ENCODE measurements at regions not wholly inside any gene's neighbourhood (a gene's known extent, or its start where the extent isn't known, plus 50 kb on each side); places are given as distances from the start of the nearest gene placed in this dataset.

DNA sequence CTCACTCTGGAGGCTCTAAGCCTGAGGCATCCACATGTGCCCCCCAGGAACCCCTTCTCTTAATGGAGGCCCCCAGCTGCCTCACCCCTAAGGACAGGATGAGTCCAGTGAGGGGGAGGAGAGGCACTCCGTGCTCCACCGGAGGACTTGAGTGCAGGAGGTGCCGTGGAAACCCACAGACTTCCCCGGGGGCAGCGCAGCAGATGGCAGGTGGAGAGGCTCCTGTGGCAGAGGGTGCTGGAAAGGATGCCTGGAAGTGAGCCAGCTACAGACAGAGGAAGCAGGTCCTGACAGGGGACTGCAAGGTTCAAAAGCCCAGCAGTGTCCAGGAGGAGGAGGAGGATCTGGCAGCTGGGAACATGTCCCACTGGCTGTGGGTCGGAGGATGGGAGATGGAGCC, 1384.0 kb downstream of the TBC1D22A start:
- no peak overlapping the region for H3K18ac ChIP-seq (ENCODE audit: low read length)
- no peak overlapping the region for H2BK120ac ChIP-seq (ENCODE audit: low read depth, low read length)
- H3K4me3 ChIP-seq (ENCODE audit: low read length in 2 of 2): no peak overlapping the region
- H3K14ac ChIP-seq (ENCODE audit: low read length): no peak overlapping the region
- no peaks in the 10 kb centered on the region for H3K79me1 ChIP-seq (ENCODE audit: low read depth, low read length)
- peak overlapping the region; percentile 12 for H2BK15ac ChIP-seq (ENCODE audit: low read length)
- H3K9me3 ChIP-seq (replicated peaks in 1 of 2; ENCODE audit: control insufficient read depth in 2 of 2, insufficient read depth in 1 of 2, low read depth in 1 of 2, low read length in 2 of 2): no peaks in the 10 kb centered on the region
- H3K9ac ChIP-seq (ENCODE audit: low read depth, low read length, poor library complexity): no peak overlapping the region
- H2BK12ac ChIP-seq (ENCODE audit: low read length): no peak overlapping the region
- peak overlapping the region; percentile 8 for H2AK5ac ChIP-seq (ENCODE audit: low read depth, low read length)
- no CpG with 5 or more reads among the region's 6 CpGs for WGBS, 2 donors (ENCODE audit: extremely low coverage in 2 of 2, insufficient read length in 2 of 2, insufficient replicate concordance in 1 of 2)
- H3K36me3 ChIP-seq (replicated peaks in 1 of 2; ENCODE audit: control insufficient read depth in 2 of 2, insufficient read depth in 2 of 2, low read length in 2 of 2): no peaks in the 10 kb centered on the region
- H4K91ac ChIP-seq (ENCODE audit: low read depth, low read length, poor library complexity): no peak overlapping the region
- H3K4me2 ChIP-seq (ENCODE audit: insufficient read depth, low read length, poor library complexity, severe bottlenecking): no peak overlapping the region
- no peak overlapping the region for H4K8ac ChIP-seq (ENCODE audit: low read depth, low read length)
- H3K4me1 ChIP-seq (ENCODE audit: control insufficient read depth in 2 of 2, insufficient read depth in 1 of 2, low read depth in 1 of 2, low read length in 2 of 2): peaks cover 0 to 2% of the 10 kb centered on the region in 2 donors
- H2BK5ac ChIP-seq (ENCODE audit: low read length): no peak overlapping the region
- H2AFZ ChIP-seq (ENCODE audit: low read length): no peak overlapping the region
- peaks cover 0 to 6% (median 1%) of the 10 kb centered on the region in 3 experiments for H3K27me3 ChIP-seq (ENCODE audit: control insufficient read depth in 3 of 3, insufficient read depth in 3 of 3, low read depth in 1 of 3, low read length in 3 of 3)
- DNase-seq (ENCODE audit: low spot score): no peak
- H3K23ac ChIP-seq (ENCODE audit: low read depth, low read length, poor library complexity): no peak overlapping the region
- no peak overlapping the region for H3K4ac ChIP-seq (ENCODE audit: low read length)
- H3K27ac ChIP-seq (replicated peaks; ENCODE audit: low read length): no peak overlapping the region

DNA sequence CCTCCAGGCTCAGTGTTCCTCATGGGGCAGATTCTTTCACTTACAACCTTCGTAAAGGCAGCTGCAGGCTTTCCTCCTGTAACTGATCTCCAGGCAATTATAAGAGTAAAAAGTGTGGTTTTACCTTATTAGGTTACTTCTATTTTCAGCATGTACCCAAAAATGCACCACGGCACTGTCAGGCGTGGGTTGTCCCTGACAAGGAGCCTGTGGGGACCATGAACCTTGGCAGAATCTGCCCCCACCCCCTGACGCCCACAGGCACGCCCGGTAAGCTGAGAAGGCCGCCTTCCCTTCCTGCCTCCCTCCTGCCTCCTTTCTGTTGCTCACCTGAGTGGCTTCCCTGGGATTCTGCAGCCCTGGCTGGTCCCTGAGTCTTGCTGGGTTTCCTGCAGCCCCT, 1383.3 kb downstream of the TBC1D22A start:
- H3K4me1 ChIP-seq (ENCODE audit: control insufficient read depth in 2 of 2, insufficient read depth in 1 of 2, low read depth in 1 of 2, low read length in 2 of 2): peaks cover 0 to 2% of the 10 kb centered on the region in 2 donors
- H3K4ac ChIP-seq (ENCODE audit: low read length): no peak overlapping the region
- no peak overlapping the region for H3K9ac ChIP-seq (ENCODE audit: low read depth, low read length, poor library complexity)
- no peak overlapping the region for H3K23ac ChIP-seq (ENCODE audit: low read depth, low read length, poor library complexity)
- H3K14ac ChIP-seq (ENCODE audit: low read length): no peak overlapping the region
- H2AFZ ChIP-seq (ENCODE audit: low read length): no peak overlapping the region
- H2BK5ac ChIP-seq (ENCODE audit: low read length): no peak overlapping the region
- WGBS, 2 donors (ENCODE audit: extremely low coverage in 2 of 2, insufficient read length in 2 of 2, insufficient replicate concordance in 1 of 2): no CpG with 5 or more reads among the region's 7 CpGs
- no peak overlapping the region for H2BK12ac ChIP-seq (ENCODE audit: low read length)
- no peak overlapping the region for H3K4me2 ChIP-seq (ENCODE audit: insufficient read depth, low read length, poor library complexity, severe bottlenecking)
- no peaks in the 10 kb centered on the region for H3K9me3 ChIP-seq (replicated peaks in 1 of 2; ENCODE audit: control insufficient read depth in 2 of 2, insufficient read depth in 1 of 2, low read depth in 1 of 2, low read length in 2 of 2)
- H3K79me1 ChIP-seq (ENCODE audit: low read depth, low read length): no peaks in the 10 kb centered on the region
- H3K36me3 ChIP-seq (replicated peaks in 1 of 2; ENCODE audit: control insufficient read depth in 2 of 2, insufficient read depth in 2 of 2, low read length in 2 of 2): no peaks in the 10 kb centered on the region
- peak overlapping the region; percentile 28 for H2AK5ac ChIP-seq (ENCODE audit: low read depth, low read length)
- H2BK15ac ChIP-seq (ENCODE audit: low read length): no peak overlapping the region
- H3K27ac ChIP-seq (replicated peaks; ENCODE audit: low read length): no peak overlapping the region
- no peak overlapping the region for H4K91ac ChIP-seq (ENCODE audit: low read depth, low read length, poor library complexity)
- peaks cover 0 to 6% (median 1%) of the 10 kb centered on the region in 3 experiments for H3K27me3 ChIP-seq (ENCODE audit: control insufficient read depth in 3 of 3, insufficient read depth in 3 of 3, low read depth in 1 of 3, low read length in 3 of 3)
- no peak overlapping the region for H2BK120ac ChIP-seq (ENCODE audit: low read depth, low read length)
- no peak overlapping the region for H4K8ac ChIP-seq (ENCODE audit: low read depth, low read length)
- H3K18ac ChIP-seq (ENCODE audit: low read length): peak overlapping the region; percentile 41
- DNase-seq (ENCODE audit: low spot score): no peak
- no peak overlapping the region for H3K4me3 ChIP-seq (ENCODE audit: low read length in 2 of 2)

DNA sequence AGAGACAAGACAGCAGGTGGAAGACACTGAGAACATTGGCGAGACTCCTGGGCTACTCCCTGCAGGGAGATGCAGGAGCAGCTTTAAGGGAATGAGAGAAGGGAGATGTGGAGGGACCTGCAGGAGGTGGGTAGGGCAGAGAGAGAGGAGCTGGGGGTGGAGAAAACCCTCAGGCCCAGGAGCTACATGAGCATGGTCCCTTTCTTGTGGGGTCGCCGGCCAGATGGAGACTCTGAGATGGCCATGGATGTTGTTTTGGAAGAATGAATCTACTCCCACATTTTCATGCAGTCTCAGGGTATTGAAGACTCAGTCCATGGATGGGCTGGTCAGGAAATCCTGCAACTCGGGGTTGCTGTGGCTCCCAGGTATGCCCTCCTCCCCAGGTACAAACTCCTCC, 1381.9 kb downstream of the TBC1D22A start:
- Histone ChIP-seq H3K36me3 (replicated peaks in 1 of 2; ENCODE audit: control insufficient read depth in 2 of 2, insufficient read depth in 2 of 2, low read length in 2 of 2) (no peaks in the 10 kb centered on the region), H4K8ac (ENCODE audit: low read depth, low read length) (no peak overlapping the region), H3K4me3 (ENCODE audit: low read length in 2 of 2) (peak overlapping the region in 1 of 2 donors; percentile 34), H3K4me2 (ENCODE audit: insufficient read depth, low read length, poor library complexity, severe bottlenecking) (no peak overlapping the region), H3K4ac (ENCODE audit: low read length) (no peak overlapping the region), H3K18ac (ENCODE audit: low read length) (no peak overlapping the region), H2AK5ac (ENCODE audit: low read depth, low read length) (no peak overlapping the region), H3K9ac (ENCODE audit: low read depth, low read length, poor library complexity) (no peak overlapping the region), H2BK12ac (ENCODE audit: low read length) (no peak overlapping the region), H3K27me3 (ENCODE audit: control insufficient read depth in 3 of 3, insufficient read depth in 3 of 3, low read depth in 1 of 3, low read length in 3 of 3) (peaks cover 0 to 6% (median 1%) of the 10 kb centered on the region in 3 experiments), H3K79me1 (ENCODE audit: low read depth, low read length) (no peaks in the 10 kb centered on the region), H2BK5ac (ENCODE audit: low read length) (no peak overlapping the region), H2BK15ac (ENCODE audit: low read length) (no peak overlapping the region), H2BK120ac (ENCODE audit: low read depth, low read length) (no peak overlapping the region), H3K9me3 (replicated peaks in 1 of 2; ENCODE audit: control insufficient read depth in 2 of 2, insufficient read depth in 1 of 2, low read depth in 1 of 2, low read length in 2 of 2) (no peaks in the 10 kb centered on the region), H3K27ac (replicated peaks; ENCODE audit: low read length) (no peak overlapping the region), H3K23ac (ENCODE audit: low read depth, low read length, poor library complexity) (no peak overlapping the region), H3K14ac (ENCODE audit: low read length) (no peak overlapping the region), H2AFZ (ENCODE audit: low read length) (no peak overlapping the region), H4K91ac (ENCODE audit: low read depth, low read length, poor library complexity) (no peak overlapping the region), H3K4me1 (ENCODE audit: control insufficient read depth in 2 of 2, insufficient read depth in 1 of 2, low read depth in 1 of 2, low read length in 2 of 2) (peaks cover 0 to 5% of the 10 kb centered on the region in 2 donors)
- no CpG with 5 or more reads among the region's 4 CpGs for WGBS, 2 donors (ENCODE audit: extremely low coverage in 2 of 2, insufficient read length in 2 of 2, insufficient replicate concordance in 1 of 2)
- DNase-seq (ENCODE audit: low spot score): no peak

DNA sequence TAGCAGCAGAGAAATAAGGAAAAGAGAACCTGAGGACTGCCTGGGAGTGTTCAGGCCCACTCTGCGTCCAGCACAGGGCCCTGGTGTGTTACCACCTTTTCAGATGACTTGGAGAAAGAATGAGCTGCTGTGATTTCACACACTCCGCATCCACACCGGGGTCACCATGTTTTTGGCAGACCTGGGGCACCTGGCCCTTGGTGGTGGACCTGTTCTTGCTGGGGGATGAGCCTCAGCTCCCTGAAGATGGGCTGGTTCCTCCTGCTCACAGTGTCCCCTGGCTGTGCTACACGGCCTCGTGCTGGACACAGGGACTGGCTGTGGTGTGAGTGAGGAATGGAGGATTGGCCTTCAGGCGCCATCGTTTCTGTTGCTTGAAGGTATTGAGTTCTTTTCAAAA, 1381.4 kb downstream of the TBC1D22A start:
- H3K4me3 ChIP-seq (ENCODE audit: low read length in 2 of 2): no peak overlapping the region
- no peak overlapping the region for H2BK15ac ChIP-seq (ENCODE audit: low read length)
- no peak overlapping the region for H3K18ac ChIP-seq (ENCODE audit: low read length)
- no peak overlapping the region for H2AK5ac ChIP-seq (ENCODE audit: low read depth, low read length)
- H3K79me1 ChIP-seq (ENCODE audit: low read depth, low read length): no peaks in the 10 kb centered on the region
- no peak overlapping the region for H3K4ac ChIP-seq (ENCODE audit: low read length)
- DNase-seq (ENCODE audit: low spot score): no peak
- peak overlapping the region; percentile 49 for H3K14ac ChIP-seq (ENCODE audit: low read length)
- H3K4me2 ChIP-seq (ENCODE audit: insufficient read depth, low read length, poor library complexity, severe bottlenecking): no peak overlapping the region
- H3K23ac ChIP-seq (ENCODE audit: low read depth, low read length, poor library complexity): no peak overlapping the region
- no CpG with 5 or more reads among the region's 7 CpGs for WGBS, 2 donors (ENCODE audit: extremely low coverage in 2 of 2, insufficient read length in 2 of 2, insufficient replicate concordance in 1 of 2)
- H2BK120ac ChIP-seq (ENCODE audit: low read depth, low read length): no peak overlapping the region
- no peak overlapping the region for H2AFZ ChIP-seq (ENCODE audit: low read length)
- H3K9me3 ChIP-seq (replicated peaks in 1 of 2; ENCODE audit: control insufficient read depth in 2 of 2, insufficient read depth in 1 of 2, low read depth in 1 of 2, low read length in 2 of 2): no peaks in the 10 kb centered on the region
- H3K36me3 ChIP-seq (replicated peaks in 1 of 2; ENCODE audit: control insufficient read depth in 2 of 2, insufficient read depth in 2 of 2, low read length in 2 of 2): no peaks in the 10 kb centered on the region
- peaks cover 0 to 5% of the 10 kb centered on the region in 2 donors for H3K4me1 ChIP-seq (ENCODE audit: control insufficient read depth in 2 of 2, insufficient read depth in 1 of 2, low read depth in 1 of 2, low read length in 2 of 2)
- no peak overlapping the region for H3K27ac ChIP-seq (replicated peaks; ENCODE audit: low read length)
- H2BK5ac ChIP-seq (ENCODE audit: low read length): no peak overlapping the region
- no peak overlapping the region for H3K9ac ChIP-seq (ENCODE audit: low read depth, low read length, poor library complexity)
- peak overlapping the region; percentile 4 for H4K91ac ChIP-seq (ENCODE audit: low read depth, low read length, poor library complexity)
- no peak overlapping the region for H2BK12ac ChIP-seq (ENCODE audit: low read length)
- no peak overlapping the region for H4K8ac ChIP-seq (ENCODE audit: low read depth, low read length)
- peaks cover 0 to 6% (median 1%) of the 10 kb centered on the region in 3 experiments for H3K27me3 ChIP-seq (ENCODE audit: control insufficient read depth in 3 of 3, insufficient read depth in 3 of 3, low read depth in 1 of 3, low read length in 3 of 3)
